CD4-positive, alpha-beta T cell treated with Interleukin-15 for 4 hours (primary cell): ENCODE measurements at regions not wholly inside any gene's neighbourhood (a gene's known extent, or its start where the extent isn't known, plus 50 kb on each side); places are given as distances from the start of the nearest gene placed in this dataset.
"Not testable (repeated sequence)": the region's sequence is repeated elsewhere in the genome, so short reads cannot be mapped to it uniquely, and the experiment has no call there.

Experiments
- DNase-seq: peaks from one replicate; pipeline ENCODE4 v3.0.0-alpha.2; 2020; ENCODE audit warnings: low spot score

DNA sequence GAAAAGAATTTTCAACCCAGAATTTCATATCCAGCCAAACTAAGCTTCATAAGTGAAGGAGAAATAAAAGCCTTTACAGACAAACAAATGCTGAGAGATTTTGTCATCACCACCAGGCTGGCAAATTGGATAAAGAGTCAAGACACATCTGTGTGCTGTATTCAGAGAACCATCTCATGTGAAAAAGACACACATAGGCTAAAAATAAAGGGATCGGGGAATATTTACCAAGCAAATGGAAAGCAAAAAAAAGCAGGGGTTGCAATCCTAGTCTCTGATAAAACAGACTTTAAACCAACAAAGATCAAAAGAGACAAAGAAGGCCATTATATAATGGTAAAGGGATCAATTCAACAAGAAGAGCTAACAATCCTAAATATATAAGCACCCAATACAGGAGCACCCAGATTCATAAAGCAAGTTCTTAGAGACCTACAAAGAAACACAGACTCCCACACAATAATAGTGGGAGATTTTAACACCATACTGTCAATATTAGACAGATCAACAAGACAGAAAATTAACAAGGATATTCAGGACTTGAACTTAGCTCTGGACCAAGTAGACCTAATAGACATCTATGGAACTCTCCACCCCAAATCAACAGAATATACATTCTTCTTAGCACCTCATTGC lies 55.9 kb upstream of the ACSM6 start:
- not testable (repeated sequence) for DNase-seq

DNA sequence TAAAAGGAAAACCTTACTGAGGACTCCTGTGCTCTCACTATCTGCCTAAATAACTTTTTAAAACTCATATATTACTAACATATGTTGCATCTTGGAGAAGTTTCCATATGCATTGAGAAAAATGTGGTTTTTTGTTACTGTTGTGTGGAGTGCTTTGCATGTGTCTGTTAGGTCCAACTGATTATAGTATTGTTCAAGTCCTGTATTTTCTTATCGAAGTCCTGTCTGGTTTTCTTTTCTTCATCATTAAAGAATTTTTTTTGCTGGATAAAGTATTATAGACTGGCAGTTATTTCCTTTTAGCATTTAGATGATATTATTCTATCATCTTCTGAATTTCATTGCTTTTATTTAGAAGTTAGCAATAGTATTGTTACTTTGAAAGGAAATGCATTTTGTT lies 59.5 kb upstream of the ACSM6 start:
- DNase-seq, result no peak

DNA sequence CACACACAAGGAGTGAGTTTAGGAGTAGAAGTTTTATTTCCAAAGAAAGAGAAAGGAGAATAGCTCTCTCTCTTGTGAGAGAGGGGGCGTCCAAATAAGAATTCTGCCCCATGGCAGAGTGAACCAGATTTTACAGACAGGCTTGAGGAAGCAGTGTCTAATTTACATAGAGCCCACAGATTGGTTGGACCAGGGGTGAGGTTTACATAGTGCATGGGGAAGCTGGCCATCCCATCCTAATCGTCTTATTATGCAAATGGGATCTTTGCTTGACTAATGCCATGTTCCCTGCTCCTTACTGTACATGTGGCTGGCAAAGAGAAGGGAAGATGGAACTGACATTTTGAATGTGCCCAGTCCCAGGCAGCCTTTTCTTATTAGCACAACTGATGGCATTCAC lies 60.0 kb upstream of the ACSM6 start:
- DNase-seq, result no peak

DNA sequence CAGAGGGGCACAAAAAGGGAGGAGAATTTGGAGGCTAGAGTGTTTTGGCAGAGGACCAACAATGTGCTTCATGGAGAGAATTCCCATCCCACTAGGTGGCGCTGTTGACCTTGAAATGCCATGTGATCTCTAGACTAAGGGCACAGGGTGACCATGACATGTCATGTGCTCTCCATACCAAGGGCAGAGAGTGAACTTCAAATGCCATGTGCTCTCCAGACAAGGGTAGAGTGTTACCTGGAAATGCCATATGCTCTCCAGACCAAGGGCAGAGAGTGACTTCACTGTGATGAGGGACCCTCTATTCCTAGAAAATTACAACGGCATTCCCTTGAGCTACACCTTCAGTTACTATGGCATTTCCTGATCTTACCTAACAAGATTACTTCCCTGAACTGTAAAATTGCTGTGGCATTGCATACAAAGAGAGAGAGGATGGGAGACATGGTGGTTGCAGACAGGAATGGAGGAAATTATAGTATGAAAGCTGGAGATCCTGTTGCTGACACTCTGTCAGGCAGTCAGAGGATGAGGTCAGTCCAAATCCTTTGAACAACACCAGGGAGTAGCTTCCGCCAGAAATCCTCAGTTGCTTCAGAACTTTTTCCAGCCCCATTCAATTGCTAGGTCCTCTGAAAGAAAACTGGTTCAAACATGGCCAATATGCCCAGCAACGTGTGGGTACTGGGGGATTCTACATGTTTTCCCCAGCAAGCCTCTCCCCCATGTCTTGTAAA lies 60.9 kb upstream of the ACSM6 start:
- peak; percentile 43 for DNase-seq

DNA sequence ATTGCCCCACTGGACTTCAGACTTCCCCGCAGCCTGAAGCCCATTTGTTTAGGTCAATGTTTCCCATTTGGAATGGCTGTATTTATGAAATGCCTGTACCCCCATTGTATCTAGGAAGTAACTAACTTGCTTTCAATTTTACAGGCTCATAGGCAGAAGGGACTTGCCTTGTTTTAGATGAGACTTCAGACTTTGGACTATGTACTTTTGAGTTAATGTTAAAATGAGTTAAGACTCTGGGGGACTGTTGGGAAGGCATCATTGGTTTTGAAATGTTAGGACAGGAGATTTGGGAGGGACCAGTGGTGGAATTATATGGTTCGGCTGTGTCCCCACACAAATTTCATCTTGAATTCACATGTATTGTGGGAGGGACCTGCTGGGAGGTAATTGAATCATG lies 61.1 kb upstream of the CYP2C8 start:
- DNase-seq, result not testable (repeated sequence)

DNA sequence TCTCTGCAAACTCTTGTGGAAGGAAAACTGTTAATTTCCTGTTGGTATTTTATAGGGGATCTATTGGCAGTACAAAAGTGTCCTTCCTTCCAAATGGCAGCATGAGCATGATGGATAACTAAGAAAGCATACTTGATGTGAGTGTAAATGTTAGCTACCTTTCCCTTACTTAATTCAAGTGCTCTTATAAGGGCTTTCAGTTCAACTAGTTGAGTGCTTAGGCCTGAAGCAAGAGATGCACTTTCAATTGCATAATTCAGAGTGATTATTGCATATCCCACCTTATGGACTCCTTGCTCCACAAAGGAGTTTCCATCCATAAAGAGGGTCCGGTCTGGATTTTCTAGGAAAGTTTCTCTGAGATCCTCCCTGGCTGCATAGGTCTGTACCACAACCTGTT lies 56.3 kb upstream of the CYP2C8 start:
- no peak for DNase-seq

DNA sequence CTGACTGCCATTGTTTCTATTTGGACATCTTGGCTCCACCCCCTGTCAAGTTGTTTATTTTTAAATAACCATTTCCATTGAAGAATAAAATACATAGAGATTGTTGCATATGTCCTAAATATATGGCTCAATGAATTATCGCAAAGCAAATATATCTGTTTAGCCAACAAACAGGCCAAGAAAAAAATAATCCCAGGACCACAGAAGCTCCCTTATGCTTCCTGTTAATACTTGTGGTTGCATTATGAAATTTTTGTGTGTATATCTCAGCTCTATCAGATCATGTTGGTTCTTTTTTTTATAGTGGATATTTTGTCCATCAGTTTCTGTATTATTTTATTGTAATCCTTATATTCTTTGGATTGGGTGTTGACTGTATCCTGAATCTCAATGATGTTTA lies 53.4 kb upstream of the CYP2C8 start:
- DNase-seq, result no peak

DNA sequence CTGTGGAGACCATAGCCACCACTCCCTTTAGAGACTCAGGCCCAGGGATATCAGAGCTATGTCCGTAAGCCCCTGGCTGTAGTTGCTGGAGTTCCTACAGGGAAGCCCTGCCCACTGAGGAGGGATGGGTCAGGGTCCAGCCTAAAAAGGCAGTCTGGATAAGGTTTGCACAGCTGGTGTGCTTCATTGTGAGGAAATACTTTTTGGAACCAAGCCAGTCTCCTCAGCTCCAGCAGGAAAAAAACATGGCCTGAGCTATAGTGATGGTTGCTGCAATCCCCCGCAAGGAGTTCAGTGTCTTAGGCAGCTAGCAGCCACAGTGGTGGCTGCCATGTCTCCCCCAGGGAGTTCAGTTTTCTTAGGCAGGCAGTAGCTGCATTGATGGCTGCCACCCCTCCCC lies 52.6 kb upstream of the CYP2C8 start:
- no peak for DNase-seq
